ENCODE measurements at regions not wholly inside any gene's neighbourhood (a gene's known extent, or its start where the extent isn't known, plus 50 kb on each side); places are given as distances from the start of the nearest gene placed in this dataset.

- Histone ChIP-seq H3K9ac (replicated peaks in 1 of 4; ENCODE audit: extremely low read depth in 1 of 4, low read depth in 3 of 4, low read length in 3 of 4) (no peak overlapping the region), H3K36me3 (ENCODE audit: control insufficient read depth in 2 of 4, insufficient read depth in 4 of 4, low read length in 3 of 4) (no peaks in the 10 kb centered on the region), H4K5ac (ENCODE audit: insufficient read length, low read depth, low read length) (no peak overlapping the region), H3K4me3 (ENCODE audit: extremely low read depth in 1 of 4, insufficient read depth in 2 of 4, low read depth in 3 of 4, low read length in 4 of 4) (no peak overlapping the region), H2BK120ac (replicated peaks; ENCODE audit: low read depth, low read length) (no peak overlapping the region), H3K9me3 (ENCODE audit: insufficient read depth in 2 of 2, low read depth in 1 of 2, low read length in 1 of 2) (no peaks in the 10 kb centered on the region), H3K23me2 (ENCODE audit: low read depth, low read length) (no peaks in the 10 kb centered on the region), H4K20me1 (replicated peaks in 1 of 2; ENCODE audit: control insufficient read depth in 1 of 2, insufficient read depth in 2 of 2, low read length in 2 of 2) (no peaks in the 10 kb centered on the region), H3K18ac (ENCODE audit: extremely low read depth, low read length) (no peak overlapping the region), H3K4me2 (ENCODE audit: insufficient read depth in 1 of 2, low read depth in 2 of 2, low read length in 2 of 2) (no peak overlapping the region), H2AFZ (ENCODE audit: low read length) (no peak overlapping the region), H2AK5ac (ENCODE audit: low read depth, low read length) (no peak overlapping the region), H3K79me2 (ENCODE audit: control insufficient read depth in 1 of 2, insufficient read depth in 2 of 2, low read length in 2 of 2) (no peaks in the 10 kb centered on the region), H3K14ac (ENCODE audit: insufficient read length) (no peak overlapping the region), H2BK12ac (ENCODE audit: low read depth, low read length) (no peak overlapping the region), H3K56ac (replicated peaks; ENCODE audit: insufficient read length, low read depth, low read length) (no peak overlapping the region), H3K4me1 (replicated peaks in 1 of 4; ENCODE audit: control insufficient read depth in 3 of 4, insufficient read depth in 4 of 4, low read length in 3 of 4) (no peaks in the 10 kb centered on the region; a peak in 1 of 7 replicates), H3K4ac (replicated peaks; ENCODE audit: insufficient read length, low read depth, low read length) (no peak overlapping the region), H3K27ac (ENCODE audit: low read depth, low read length) (no peak overlapping the region), H3K79me1 (ENCODE audit: low read depth, low read length) (no peaks in the 10 kb centered on the region), H4K8ac (ENCODE audit: extremely low read depth, insufficient read depth, low read length) (no peak overlapping the region), H2BK5ac (ENCODE audit: low read depth, low read length) (no peak overlapping the region), H4K91ac (replicated peaks; ENCODE audit: insufficient read length, low read length) (no peak overlapping the region), H2BK20ac (ENCODE audit: low read length) (no peak overlapping the region), H3K23ac (ENCODE audit: insufficient read length) (no peak overlapping the region), H2BK15ac (ENCODE audit: low read length) (no peak overlapping the region), H3K27me3 (replicated peaks in 1 of 4; ENCODE audit: control insufficient read depth in 3 of 4, extremely low read depth in 1 of 4, insufficient read depth in 3 of 4, low read length in 3 of 4) (peaks cover 0 to 1% (median 0%) of the 10 kb centered on the region in 4 experiments; a peak in 1 of 7 replicates)
- ChIA-PET CTCF (ENCODE audit: partially characterized antibody) (interaction anchor here (0.9 to 1.0 kb wide), 2 partner anchors 26 to 918 kb away, joined by 3 read pairs; no protein-coding TSS in a partner anchor), POLR2A (ENCODE audit: partially characterized antibody) (no interaction called here)
- WGBS, 2 experiments (ENCODE audit: extremely low coverage in 1 of 2, insufficient coverage in 1 of 2, insufficient read length in 1 of 2, insufficient replicate concordance in 2 of 2, low coverage in 1 of 2, low lambda C conversion rate in 2 of 2, missing lambda C conversion rate in 1 of 2) = 64% methylated on average over 3 of the region's 3 CpGs; no CpG with 5 or more reads in 1 of the 2 experiments
- DNase-seq (ENCODE audit: low read depth in 1 of 2, low spot score in 2 of 2) = no peak
- no peak for FAIRE-seq
- TF ChIP-seq TAF1 (IDR thresholded peaks at IDR 0.05; ENCODE audit: low read depth, low read length) (no peak), NRF1 (IDR thresholded peaks at IDR 0.05; ENCODE audit: low read depth, low read length) (no peak), JUND (IDR thresholded peaks at IDR 0.05; ENCODE audit: low read length) (no peak), SP1 (IDR thresholded peaks at IDR 0.05; ENCODE audit: low read depth, low read length) (no peak)
These were observed 59.0 kb upstream of the CAPRIN2 start for GRCh38 chr12:30813525-30814294.
